ACHN (cell line): ENCODE measurements at regions not wholly inside any gene's neighbourhood (a gene's known extent, or its start where the extent isn't known, plus 50 kb on each side); places are given as distances from the start of the nearest gene placed in this dataset.
A peak's percentile ranks its signal among the peaks of the same experiment; 100 is the strongest.

Source experiments
- DNase-seq: peaks from one replicate; pipeline ENCODE4 v3.0.0-alpha.2; 2015
- in situ Hi-C: cut with HindIII; loops from 2 replicates; pipeline ENCODE4 v1.10.0; 2017; ENCODE audit warnings: low sequenced_read_pairs, low pct_ligation_motif_present, low pct_unique_long_range_greater_than_20kb

- DNase-seq: no peak
- in situ Hi-C loops: no loop called here
Observed at GRCh38 chr6:48813836-48814235, 649.2 kb downstream of the MMUT start.

- in situ Hi-C loops: no loop called here
- no peak for DNase-seq
Observed at GRCh38 chr6:48809700-48810099, 653.4 kb downstream of the MMUT start.

GRCh38 chr6:48809245-48809644, 653.8 kb downstream of the MMUT start:
- DNase-seq: no peak
- in situ Hi-C loops: no loop called here

- in situ Hi-C loops: no loop called here
- DNase-seq: no peak
Observed at GRCh38 chr6:48798296-48798695, 664.8 kb downstream of the MMUT start.

GRCh38 chr6:48782225-48782624, 671.2 kb upstream of the PTCHD4 start:
- in situ Hi-C loops: no loop called here
- no peak for DNase-seq

- in situ Hi-C loops: no loop called here
- DNase-seq: no peak
Observed at GRCh38 chr6:48777411-48777810, 666.4 kb upstream of the PTCHD4 start.

GRCh38 chr6:48775157-48775556, 664.2 kb upstream of the PTCHD4 start:
- in situ Hi-C loops: no loop called here
- DNase-seq: no peak

GRCh38 chr6:48774276-48774675, 663.3 kb upstream of the PTCHD4 start:
- in situ Hi-C loops: no loop called here
- no peak for DNase-seq

- in situ Hi-C loops: no loop called here
- peak; percentile 53 for DNase-seq
Observed at GRCh38 chr6:48766349-48766748, 655.4 kb upstream of the PTCHD4 start.

- DNase-seq: peak; percentile 64
- in situ Hi-C loops: no loop called here
Observed at GRCh38 chr6:48765352-48765961, 654.5 kb upstream of the PTCHD4 start.

GRCh38 chr6:48764286-48765044, 653.5 kb upstream of the PTCHD4 start:
- in situ Hi-C loops: no loop called here

GRCh38 chr6:48757661-48758060, 646.7 kb upstream of the PTCHD4 start:
- in situ Hi-C loops: no loop called here
- DNase-seq: no peak

More at GRCh38 chr6:48764286-48765044, 653.5 kb upstream of the PTCHD4 start:
- DNase-seq: no peak

- in situ Hi-C loops: no loop called here
- DNase-seq: no peak
Observed at GRCh38 chr6:48755315-48755714, 644.3 kb upstream of the PTCHD4 start.

- DNase-seq: no peak
- in situ Hi-C loops: no loop called here
Observed at GRCh38 chr6:48754641-48755040, 643.6 kb upstream of the PTCHD4 start.

- in situ Hi-C loops: no loop called here
- no peak for DNase-seq
Observed at GRCh38 chr6:48750861-48751260, 639.9 kb upstream of the PTCHD4 start.

- in situ Hi-C loops: no loop called here
- DNase-seq: no peak
Observed at GRCh38 chr6:48747471-48747870, 636.5 kb upstream of the PTCHD4 start.

GRCh38 chr6:48747040-48747439, 636.0 kb upstream of the PTCHD4 start:
- in situ Hi-C loops: no loop called here
- no peak for DNase-seq

GRCh38 chr6:48744948-48745347, 634.0 kb upstream of the PTCHD4 start:
- in situ Hi-C loops: no loop called here
- no peak for DNase-seq

- in situ Hi-C loops: no loop called here
- DNase-seq: no peak
Observed at GRCh38 chr6:48743738-48744137, 632.7 kb upstream of the PTCHD4 start.

- in situ Hi-C loops: no loop called here
- DNase-seq: no peak
Observed at GRCh38 chr6:48736501-48737206, 625.7 kb upstream of the PTCHD4 start.
